Right lobe of liver (tissue), 6 donors: ENCODE measurements at regions not wholly inside any gene's neighbourhood (a gene's known extent, or its start where the extent isn't known, plus 50 kb on each side); places are given as distances from the start of the nearest gene placed in this dataset.

ENCODE experiments used
- ATAC-seq, 4 donors: fragments of 200-7000 bp; cut with Tn5 transposase; one replicate each; pipeline ENCODE4 v1.9.1; 2020; ENCODE audit warnings: mild to moderate bottlenecking in 4 of 4, moderate library complexity in 4 of 4
- DNase-seq, 3 donors: peaks; one replicate each; pipeline ENCODE4 v3.0.0-alpha.2; 2020
- H3K27ac ChIP-seq, 3 donors: fragments of 200-600 bp; one replicate each; pipeline ENCODE4 v1.8.0; 2022
- H3K27me3 ChIP-seq, 2 donors: fragments of 200-600 bp; one replicate each; pipeline ENCODE4 v1.8.0; 2022
- H3K36me3 ChIP-seq, 4 donors: fragments of 200-600 bp; sonication (generic) in 1 of 4; one replicate each; pipeline versions ENCODE4 v1.5.1 to v1.8.0; 2017 to 2022; ENCODE audit warnings: control low read depth in 1 of 4
- H3K4me1 ChIP-seq, 4 donors: fragments of 200-600 bp; sonication (generic) in 1 of 4; one replicate each; pipeline versions ENCODE4 v1.5.1 to v1.8.0; 2017 to 2022; ENCODE audit warnings: control low read depth in 1 of 4
- H3K4me3 ChIP-seq, 3 donors: fragments of 200-600 bp; one replicate each; pipeline ENCODE4 v1.8.0; 2022
- H3K9me3 ChIP-seq, 4 donors: fragments of 200-600 bp; sonication (generic) in 1 of 4; one replicate each; pipeline versions ENCODE4 v1.5.1 to v1.8.0; 2017 to 2022; ENCODE audit warnings: control low read depth in 1 of 4
- CTCF ChIP-seq, 4 donors: fragments of 200-600 bp in 3 of 4; fragments of 450-650 bp in 1 of 4; IDR thresholded peaks; one replicate each; pipeline versions ENCODE4 v1.5.1 to v1.8.0; 2016 to 2022; ENCODE audit warnings: antibody characterized with exemption in 4 of 4, mild to moderate bottlenecking in 2 of 4
- POLR2A ChIP-seq: fragments of 450-650 bp; IDR thresholded peaks from one replicate; pipeline ENCODE4 v1.6.1; 2017; ENCODE audit warnings: antibody characterized with exemption, mild to moderate bottlenecking
- WGBS: methylation state at CpG from one replicate; pipeline ENCODE4 v1.1.6; 2018; ENCODE audit warnings: low coverage, low lambda C conversion rate; ENCODE audit not compliant: insufficient coverage; ENCODE audit errors: missing lambda C conversion rate; 5-methylcytosine and 5-hydroxymethylcytosine counted together
- intact Hi-C, 2 donors: fragments of 100-400 bp; cut with DNase I; formaldehyde crosslinking; loops; one replicate each; pipeline versions ENCODE4 v1.11.2 to v1.14.1; 2022
- donor health status: DM: no; HTN: yes; CAD: no.
- donor health status: DM: no; HTN: no; CAD: no.
- donor health status: DM: no; HTN: no; CAD: no.
- donor health status: DM: no; HTN: yes; CAD: no.
- donor health status: DM: no; HTN: yes; CAD: no.

GRCh38 chr4:11010624-11011023 is 326.1 kb upstream of the CLNK start:
- no peaks in the 10 kb centered on the region for H3K36me3 ChIP-seq
- H3K27ac ChIP-seq: no peak overlapping the region
- H3K4me3 ChIP-seq: no peak overlapping the region
- intact Hi-C loops: no loop called here
- no peaks in the 10 kb centered on the region for H3K27me3 ChIP-seq
- no peaks in the 10 kb centered on the region for H3K4me1 ChIP-seq
- 26% methylated on average over 2 of the region's 2 CpGs for WGBS
- no peaks in the 10 kb centered on the region for H3K9me3 ChIP-seq
- TF ChIP-seq CTCF (IDR thresholded peaks at IDR 0.05) (no peak), POLR2A (no peak)
- ATAC-seq: no peak
- DNase-seq: no peak

- 55% methylated on average over 1 of the region's 1 CpG for WGBS
- no peak for TF ChIP-seq CTCF (IDR thresholded peaks at IDR 0.05)
- TF ChIP-seq POLR2A: no peak
- DNase-seq (no peak), ATAC-seq (no peak)
- Histone ChIP-seq H3K4me1 (no peaks in the 10 kb centered on the region), H3K9me3 (no peaks in the 10 kb centered on the region), H3K4me3 (no peak overlapping the region), H3K27ac (no peak overlapping the region), H3K27me3 (no peaks in the 10 kb centered on the region), H3K36me3 (no peaks in the 10 kb centered on the region)
- intact Hi-C loops: no loop called here
These were observed 324.7 kb upstream of the CLNK start for GRCh38 chr4:11009281-11009680.

- WGBS: 51% methylated on average over 4 of the region's 4 CpGs
- H3K4me1 ChIP-seq: no peaks in the 10 kb centered on the region
- ATAC-seq: no peak
- no peak for TF ChIP-seq CTCF (IDR thresholded peaks at IDR 0.05)
- no peak for TF ChIP-seq POLR2A
- no peaks in the 10 kb centered on the region for H3K27me3 ChIP-seq
- no peak for DNase-seq
- no peaks in the 10 kb centered on the region for H3K36me3 ChIP-seq
- no peak overlapping the region for H3K4me3 ChIP-seq
- H3K9me3 ChIP-seq: no peaks in the 10 kb centered on the region
- intact Hi-C loops: no loop called here
- no peak overlapping the region for H3K27ac ChIP-seq
These were observed 320.7 kb upstream of the CLNK start for GRCh38 chr4:11005300-11005699.

- 62% methylated on average over 6 of the region's 6 CpGs for WGBS
- Histone ChIP-seq H3K4me1 (no peaks in the 10 kb centered on the region), H3K27ac (no peak overlapping the region), H3K27me3 (no peaks in the 10 kb centered on the region), H3K4me3 (no peak overlapping the region), H3K36me3 (no peaks in the 10 kb centered on the region), H3K9me3 (no peaks in the 10 kb centered on the region)
- DNase-seq: no peak
- ATAC-seq: no peak
- TF ChIP-seq CTCF (IDR thresholded peaks at IDR 0.05): no peak
- no peak for TF ChIP-seq POLR2A
- intact Hi-C loops: no loop called here
These were observed 320.2 kb upstream of the CLNK start for GRCh38 chr4:11004818-11005217.

- ATAC-seq: no peak
These were observed 318.4 kb upstream of the CLNK start for GRCh38 chr4:11002961-11003360.

More at GRCh38 chr4:11002961-11003360, 318.4 kb upstream of the CLNK start:
- 44% methylated on average over 1 of the region's 2 CpGs for WGBS
- Histone ChIP-seq H3K4me1 (no peaks in the 10 kb centered on the region), H3K27me3 (no peaks in the 10 kb centered on the region), H3K36me3 (no peaks in the 10 kb centered on the region), H3K9me3 (no peaks in the 10 kb centered on the region), H3K4me3 (no peak overlapping the region), H3K27ac (no peak overlapping the region)
- intact Hi-C loops: no loop called here
- no peak for DNase-seq
- no peak for TF ChIP-seq POLR2A
- no peak for TF ChIP-seq CTCF (IDR thresholded peaks at IDR 0.05)
